Endothelial cell of umbilical vein (primary cell): ENCODE measurements at regions not wholly inside any gene's neighbourhood (a gene's known extent, or its start where the extent isn't known, plus 50 kb on each side); places are given as distances from the start of the nearest gene placed in this dataset.

Experiments used
- BruUV-seq: library from RNA; stranded (reverse); fragments of 400-500 nt; replicated peaks from 2 replicates; lab custom pipeline; 2021; lab: Mats Ljungman, UMichigan
- CTCF ChIA-PET: fragments of 300-600, 350-600 bp; sonication (Branson Sonifier 250); formaldehyde crosslinking; loops from one replicate; lab custom pipeline; 2021; ENCODE audit warnings: antibody characterized with exemption, inconsistent platforms; lab: Charles Lee
- POLR2A ChIA-PET: fragments of 300-600, 350-600 bp; sonication (Branson Sonifier 250); formaldehyde crosslinking; loops from one replicate; lab custom pipeline; 2021; ENCODE audit warnings: antibody characterized with exemption, inconsistent platforms; lab: Charles Lee
- DNase-seq: peaks from one replicate; pipeline ENCODE4 v3.0.0-alpha.2; 2011; ENCODE audit warnings: low read depth, low spot score
- FAIRE-seq: peaks from 2 replicates; lab custom pipeline; 2011; peaks lifted over from hg19 to GRCh38; lab: Jason Lieb, UNC
- H2AFZ ChIP-seq: 2 replicates; pipeline ENCODE4 v1.6.0; 2012; ENCODE audit warnings: low read depth, low read length, control low read depth, inconsistent platforms
- H3K27ac ChIP-seq: 2 replicates; pipeline ENCODE4 v1.5.1; 2011; ENCODE audit warnings: low read depth, mild to moderate bottlenecking, control low read depth, low read length, moderate library complexity; ENCODE audit not compliant: insufficient read depth
- H3K27me3 ChIP-seq, 2 experiments: 2 replicates each; pipeline versions ENCODE4 v1.6.0 to v1.6.1; 2011; ENCODE audit warnings: low read length in 2 of 2, mixed read lengths in 1 of 2; ENCODE audit not compliant: control insufficient read depth in 2 of 2, insufficient read depth in 2 of 2
- H3K36me3 ChIP-seq, 2 experiments: 2 replicates in 1 of 2; 3 replicates in 1 of 2; pipeline ENCODE4 v1.5.1; 2011; ENCODE audit warnings: low read length in 2 of 2, mild to moderate bottlenecking in 1 of 2, moderate library complexity in 1 of 2; ENCODE audit not compliant: control insufficient read depth in 2 of 2, insufficient read depth in 2 of 2; ENCODE audit errors: extremely low read depth in 1 of 2
- H3K4me1 ChIP-seq: 3 replicates; pipeline ENCODE4 v1.5.1; 2011; ENCODE audit warnings: mild to moderate bottlenecking, low read length; ENCODE audit not compliant: control insufficient read depth, insufficient read depth; ENCODE audit errors: extremely low read depth
- H3K4me2 ChIP-seq: 2 replicates; pipeline ENCODE4 v1.6.1; 2011; ENCODE audit warnings: low read length, control low read depth, mixed read lengths; ENCODE audit not compliant: insufficient read depth
- H3K4me3 ChIP-seq, 3 experiments: fragments of 200-600 bp in 1 of 3; sonication (generic), shearing (Covaris generic) in 1 of 3; replicated peaks in 1 of 3; 2 replicates each; pipeline ENCODE4 v1.5.1; 2011 to 2016; ENCODE audit warnings: control low read depth in 3 of 3, low read length in 3 of 3, mild to moderate bottlenecking in 2 of 3, inconsistent platforms in 1 of 3, low read depth in 1 of 3, moderate library complexity in 1 of 3; ENCODE audit not compliant: insufficient read depth in 1 of 3
- H3K79me2 ChIP-seq: 2 replicates; pipeline ENCODE4 v1.6.0; 2012; ENCODE audit warnings: low read length, inconsistent platforms; ENCODE audit not compliant: control insufficient read depth, insufficient read depth
- H3K9ac ChIP-seq: replicated peaks from 2 replicates; pipeline ENCODE3; 2011; ENCODE audit warnings: low read length, control low read depth; ENCODE audit not compliant: insufficient read depth; ENCODE audit errors: extremely low read depth
- H3K9me1 ChIP-seq: replicated peaks from 3 replicates; pipeline ENCODE4 v1.6.0; 2011; ENCODE audit warnings: mild to moderate bottlenecking, low read length; ENCODE audit not compliant: control insufficient read depth, insufficient read depth; ENCODE audit errors: extremely low read depth
- H3K9me3 ChIP-seq: replicated peaks from 2 replicates; pipeline ENCODE4 v1.5.1; 2012; ENCODE audit warnings: low read length, inconsistent platforms; ENCODE audit not compliant: control insufficient read depth, insufficient read depth
- H4K20me1 ChIP-seq: replicated peaks from 2 replicates; pipeline ENCODE3; 2011; ENCODE audit warnings: mild to moderate bottlenecking, low read length; ENCODE audit not compliant: control insufficient read depth, insufficient read depth; ENCODE audit errors: extremely low read depth
- CTCF ChIP-seq, 2 donors: IDR thresholded peaks; 1 replicate in 1 of 2; 2 replicates in 1 of 2; pipeline ENCODE4 v1.5.1; 2011; ENCODE audit warnings: low read length in 2 of 2, mild to moderate bottlenecking in 2 of 2, moderate library complexity in 2 of 2, control low read depth in 1 of 2, inconsistent platforms in 1 of 2, low read depth in 1 of 2; ENCODE audit not compliant: insufficient read depth in 1 of 2; ENCODE audit errors: extremely low read depth in 1 of 2
- EZH2 ChIP-seq: IDR thresholded peaks from 2 replicates; pipeline ENCODE4 v1.6.1; 2012; ENCODE audit warnings: borderline replicate concordance, low read depth, mild to moderate bottlenecking, moderate library complexity, low read length, inconsistent platforms; ENCODE audit not compliant: severe bottlenecking
- FOS ChIP-seq: IDR thresholded peaks from 2 replicates; pipeline ENCODE4 v1.6.1; 2011; ENCODE audit warnings: mild to moderate bottlenecking, low read length, moderate library complexity, borderline replicate concordance; ENCODE audit not compliant: insufficient read depth
- GATA2 ChIP-seq: IDR thresholded peaks from 2 replicates; pipeline ENCODE4 v1.7.0; 2011; ENCODE audit warnings: low read depth, mild to moderate bottlenecking, moderate library complexity, mixed read lengths, low read length; ENCODE audit not compliant: insufficient read length, insufficient read depth
- JUN ChIP-seq: IDR thresholded peaks from 2 replicates; pipeline ENCODE4 v1.6.1; 2011; ENCODE audit warnings: borderline replicate concordance, low read depth; ENCODE audit not compliant: insufficient read length, insufficient read depth
- MAX ChIP-seq: IDR thresholded peaks from 2 replicates; pipeline ENCODE4 v1.6.1; 2011; ENCODE audit not compliant: insufficient read depth, insufficient read length
- MYC ChIP-seq: IDR thresholded peaks from one replicate; pipeline ENCODE4 v1.6.1; 2011; ENCODE audit warnings: mild to moderate bottlenecking, low read depth, low read length
- POLR2A ChIP-seq: IDR thresholded peaks from 2 replicates; pipeline ENCODE4 v1.6.1; 2012; ENCODE audit warnings: low read depth, mild to moderate bottlenecking, control low read depth, low read length
- POLR2AphosphoS5 ChIP-seq: IDR thresholded peaks from 2 replicates; pipeline ENCODE4 v1.6.1; 2012; ENCODE audit warnings: low read depth, mild to moderate bottlenecking, control low read depth, low read length, moderate library complexity; ENCODE audit not compliant: insufficient read depth
- dilution Hi-C: fragments of 300-500 bp; cut with MboI; formaldehyde crosslinking; loops from one replicate; pipeline ENCODE4 v1.15.0; 2019; ENCODE audit warnings: low sequenced_read_pairs; ENCODE audit not compliant: extremely low pct_ligation_motif_present
- intact Hi-C: fragments of 100-400 bp; cut with micrococcal nuclease; formaldehyde crosslinking; loops from one replicate; pipeline ENCODE4 v1.10.0; 2022

- Histone ChIP-seq H4K20me1 (no peaks in the 10 kb centered on the region), H3K27me3 (no peaks in the 10 kb centered on the region), H3K9me1 (no peaks in the 10 kb centered on the region), H3K4me1 (no peaks in the 10 kb centered on the region), H3K27ac (no peak overlapping the region), H3K4me2 (no peak overlapping the region), H3K9me3 (no peaks in the 10 kb centered on the region), H3K79me2 (no peaks in the 10 kb centered on the region), H3K36me3 (no peaks in the 10 kb centered on the region), H2AFZ (no peak overlapping the region), H3K4me3 (no peak overlapping the region), H3K9ac (no peak overlapping the region)
- ChIA-PET CTCF (no interaction called here), POLR2A (no interaction called here)
- no peak for TF ChIP-seq GATA2
- TF ChIP-seq JUN, result no peak
- no peak for TF ChIP-seq EZH2
- TF ChIP-seq POLR2AphosphoS5, result no peak
- TF ChIP-seq MAX, result no peak
- TF ChIP-seq FOS, result no peak
- no peak for TF ChIP-seq MYC
- no peak for TF ChIP-seq CTCF (IDR thresholded peaks at IDR 0.05; ENCODE audit: extremely low read depth in 1 of 2, insufficient read depth in 1 of 2, low read depth in 1 of 2, low read length in 2 of 2)
- TF ChIP-seq POLR2A, result no peak
- intact Hi-C loops, result no loop called here
- no TSS peak for BruUV-seq
- dilution Hi-C loops, result no loop called here
- DNase-seq, result no peak
- FAIRE-seq, result no peak
Observed at GRCh38 chr5:38046103-38046502, 206.3 kb upstream of the GDNF start.
